OCI-LY7 (cell line): ENCODE measurements at regions not wholly inside any gene's neighbourhood (a gene's known extent, or its start where the extent isn't known, plus 50 kb on each side); places are given as distances from the start of the nearest gene placed in this dataset.
A peak's percentile ranks its signal among the peaks of the same experiment; 100 is the strongest.

Experiments
- BruUV-seq: library from RNA; stranded (reverse); fragments of 400-500 nt; replicated peaks from 2 replicates; lab custom pipeline; 2021; lab: Mats Ljungman, UMichigan
- CTCF ChIA-PET: fragments of 300-600 bp; sonication (Branson Sonifier 250); formaldehyde crosslinking; loops from one replicate; lab custom pipeline; 2022; ENCODE audit warnings: antibody characterized with exemption; ENCODE audit not compliant: unreplicated experiment; lab: Charles Lee
- POLR2A ChIA-PET: fragments of 300-600 bp; sonication (Branson Sonifier 250); formaldehyde crosslinking; loops from one replicate; lab custom pipeline; 2022; ENCODE audit warnings: antibody characterized with exemption; lab: Charles Lee
- DNase-seq: peaks from one replicate; pipeline ENCODE4 v3.0.0-alpha.2; 2015; ENCODE audit warnings: low spot score
- H2AFZ ChIP-seq: fragments of 200-600 bp; sonication (generic), shearing (Covaris generic); 2 replicates; pipeline ENCODE4 v1.6.1; 2014; ENCODE audit warnings: mild to moderate bottlenecking, antibody characterized with exemption, low read length, moderate library complexity
- H3K27ac ChIP-seq: fragments of 200-600 bp; sonication (generic); 2 replicates; pipeline ENCODE4 v1.5.1; 2014; ENCODE audit warnings: mixed run types, low read depth, mild to moderate bottlenecking, moderate library complexity, low read length, inconsistent platforms; ENCODE audit not compliant: poor library complexity, severe bottlenecking
- H3K36me3 ChIP-seq: fragments of 200-600 bp; sonication (generic); 2 replicates; pipeline ENCODE4 v1.6.1; 2014; ENCODE audit warnings: mild to moderate bottlenecking, antibody characterized with exemption, low read length, moderate library complexity, mixed read lengths; ENCODE audit not compliant: insufficient read depth
- H3K4me1 ChIP-seq: fragments of 200-600 bp; sonication (generic); 2 replicates; pipeline ENCODE4 v1.5.1; 2014; ENCODE audit warnings: mild to moderate bottlenecking, low read length; ENCODE audit not compliant: insufficient read depth, poor library complexity, severe bottlenecking
- H3K4me2 ChIP-seq: fragments of 200-600 bp; sonication (generic); 2 replicates; pipeline ENCODE4 v1.6.1; 2014; ENCODE audit warnings: mild to moderate bottlenecking, low read length
- H3K4me3 ChIP-seq: fragments of 200-600 bp; sonication (generic); 2 replicates; pipeline ENCODE4 v1.5.1; 2014; ENCODE audit warnings: mild to moderate bottlenecking, low read depth, low read length; ENCODE audit not compliant: poor library complexity, severe bottlenecking
- H3K79me2 ChIP-seq: fragments of 200-600 bp; sonication (generic); 2 replicates; pipeline ENCODE4 v1.6.1; 2016; ENCODE audit warnings: low read depth, mild to moderate bottlenecking, low read length, moderate library complexity, mixed read lengths; ENCODE audit not compliant: insufficient read depth
- H3K9me2 ChIP-seq: fragments of 200-600 bp; sonication (generic); 2 replicates; pipeline ENCODE4 v1.6.1; 2016; ENCODE audit warnings: mild to moderate bottlenecking, low read length, mixed read lengths; ENCODE audit not compliant: insufficient read depth
- H3K9me3 ChIP-seq: fragments of 200-600 bp; sonication (generic); 2 replicates; pipeline ENCODE4 v1.6.1; 2014; ENCODE audit warnings: mild to moderate bottlenecking, mixed run types, low read length, mixed read lengths
- H4K20me1 ChIP-seq: fragments of 200-600 bp; sonication (generic); 2 replicates; pipeline ENCODE4 v1.6.1; 2014; ENCODE audit warnings: mild to moderate bottlenecking, antibody characterized with exemption, low read length, moderate library complexity, mixed read lengths; ENCODE audit not compliant: insufficient read depth
- EZH2phosphoT487 ChIP-seq: fragments of 200-600 bp; sonication (generic); IDR thresholded peaks from 2 replicates; pipeline ENCODE4 v1.6.1; 2018; ENCODE audit warnings: low read depth, borderline replicate concordance, mild to moderate bottlenecking, mixed run types, antibody characterized with exemption, low read length, moderate library complexity, mixed read lengths
- intact Hi-C: fragments of 100-400 bp; cut with micrococcal nuclease; formaldehyde crosslinking; loops from one replicate; pipeline ENCODE4 v1.10.0; 2022; ENCODE audit not compliant: unreplicated experiment
- TF ChIP-seq, protein P1 (sequence below): fragments of 200-600 bp; sonication (generic); conservative IDR thresholded peaks from 2 replicates; pipeline ENCODE4 v1.5.1; 2014; ENCODE audit warnings: mild to moderate bottlenecking, antibody characterized with exemption, low read length, moderate library complexity, mixed read lengths

DNA sequence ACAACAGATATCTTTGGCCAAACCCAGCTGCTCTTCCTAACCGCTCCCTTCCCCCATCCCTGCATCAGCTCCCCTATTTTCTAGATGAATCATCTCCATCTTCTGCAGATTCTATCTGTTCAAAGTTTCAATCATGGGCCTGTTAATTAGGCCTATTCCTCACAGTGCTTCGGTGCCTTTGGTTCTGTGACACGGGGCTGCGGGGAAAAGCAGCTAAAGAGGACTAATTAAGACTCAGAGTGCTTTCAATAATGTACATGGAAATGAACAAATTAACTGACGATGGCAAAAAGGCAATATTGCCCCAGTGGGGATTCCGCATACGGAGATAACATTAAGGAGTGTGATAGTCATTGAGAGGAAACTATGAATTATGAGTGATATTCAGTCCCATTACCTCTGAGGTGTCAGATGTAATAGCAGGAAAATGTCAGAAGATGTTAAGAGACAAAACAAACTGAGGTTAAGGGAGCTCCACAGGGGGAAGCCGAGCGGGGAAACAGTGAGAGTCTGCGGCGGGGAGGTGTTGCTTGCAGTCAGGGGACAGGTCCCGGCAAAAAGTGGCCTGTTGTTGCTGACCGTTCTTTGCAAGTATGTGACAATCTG, 716.9 kb downstream of the TYW1 start:
- Histone ChIP-seq H3K4me2 (no peak overlapping the region), H3K4me1 (no peaks in the 10 kb centered on the region), H3K36me3 (no peaks in the 10 kb centered on the region), H3K4me3 (no peak overlapping the region), H3K27ac (no peak overlapping the region), H3K9me2 (no peaks in the 10 kb centered on the region), H2AFZ (no peak overlapping the region), H3K9me3 (no peaks in the 10 kb centered on the region), H3K79me2 (no peaks in the 10 kb centered on the region), H4K20me1 (no peaks in the 10 kb centered on the region)
- intact Hi-C loops, result no loop called here
- ChIA-PET CTCF (no interaction called here), POLR2A (no interaction called here)
- DNase-seq, result no peak
- BruUV-seq, result no TSS peak
- TF ChIP-seq EZH2phosphoT487, result no peak
- TF ChIP-seq, protein P1, sequence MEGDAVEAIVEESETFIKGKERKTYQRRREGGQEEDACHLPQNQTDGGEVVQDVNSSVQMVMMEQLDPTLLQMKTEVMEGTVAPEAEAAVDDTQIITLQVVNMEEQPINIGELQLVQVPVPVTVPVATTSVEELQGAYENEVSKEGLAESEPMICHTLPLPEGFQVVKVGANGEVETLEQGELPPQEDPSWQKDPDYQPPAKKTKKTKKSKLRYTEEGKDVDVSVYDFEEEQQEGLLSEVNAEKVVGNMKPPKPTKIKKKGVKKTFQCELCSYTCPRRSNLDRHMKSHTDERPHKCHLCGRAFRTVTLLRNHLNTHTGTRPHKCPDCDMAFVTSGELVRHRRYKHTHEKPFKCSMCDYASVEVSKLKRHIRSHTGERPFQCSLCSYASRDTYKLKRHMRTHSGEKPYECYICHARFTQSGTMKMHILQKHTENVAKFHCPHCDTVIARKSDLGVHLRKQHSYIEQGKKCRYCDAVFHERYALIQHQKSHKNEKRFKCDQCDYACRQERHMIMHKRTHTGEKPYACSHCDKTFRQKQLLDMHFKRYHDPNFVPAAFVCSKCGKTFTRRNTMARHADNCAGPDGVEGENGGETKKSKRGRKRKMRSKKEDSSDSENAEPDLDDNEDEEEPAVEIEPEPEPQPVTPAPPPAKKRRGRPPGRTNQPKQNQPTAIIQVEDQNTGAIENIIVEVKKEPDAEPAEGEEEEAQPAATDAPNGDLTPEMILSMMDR, result no peak

DNA sequence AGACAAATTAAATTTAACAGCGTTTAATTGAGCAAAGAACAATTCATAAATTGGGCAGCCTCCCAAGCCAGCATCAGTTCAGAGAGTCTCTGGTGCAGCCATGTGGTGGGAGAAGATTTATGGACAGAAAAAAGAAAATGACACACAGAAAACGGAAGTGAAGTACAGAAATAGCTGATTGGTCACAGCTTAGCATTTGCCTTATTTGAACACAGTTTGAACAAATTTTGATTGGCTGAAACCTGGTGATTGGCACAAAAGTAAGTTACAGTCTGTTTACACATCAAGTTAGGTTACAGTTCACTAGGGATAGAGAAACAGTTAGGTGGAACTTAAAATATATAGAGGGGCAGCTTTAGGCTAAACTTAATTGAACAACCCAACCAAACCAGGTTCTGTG, 720.1 kb downstream of the TYW1 start:
- Histone ChIP-seq H3K4me2 (no peak overlapping the region), H4K20me1 (no peaks in the 10 kb centered on the region), H3K9me2 (no peaks in the 10 kb centered on the region), H3K9me3 (no peaks in the 10 kb centered on the region), H3K4me1 (no peaks in the 10 kb centered on the region), H3K4me3 (no peak overlapping the region), H2AFZ (peak overlapping the region; percentile 17; the same call in 1 of the 2 replicates), H3K79me2 (no peaks in the 10 kb centered on the region), H3K27ac (no peak overlapping the region), H3K36me3 (no peaks in the 10 kb centered on the region)
- ChIA-PET POLR2A (no interaction called here), CTCF (no interaction called here)
- TF ChIP-seq EZH2phosphoT487, result no peak
- TF ChIP-seq, protein P1, result no peak
- intact Hi-C loops, result no loop called here
- DNase-seq, result peak; percentile 5
- no TSS peak for BruUV-seq

DNA sequence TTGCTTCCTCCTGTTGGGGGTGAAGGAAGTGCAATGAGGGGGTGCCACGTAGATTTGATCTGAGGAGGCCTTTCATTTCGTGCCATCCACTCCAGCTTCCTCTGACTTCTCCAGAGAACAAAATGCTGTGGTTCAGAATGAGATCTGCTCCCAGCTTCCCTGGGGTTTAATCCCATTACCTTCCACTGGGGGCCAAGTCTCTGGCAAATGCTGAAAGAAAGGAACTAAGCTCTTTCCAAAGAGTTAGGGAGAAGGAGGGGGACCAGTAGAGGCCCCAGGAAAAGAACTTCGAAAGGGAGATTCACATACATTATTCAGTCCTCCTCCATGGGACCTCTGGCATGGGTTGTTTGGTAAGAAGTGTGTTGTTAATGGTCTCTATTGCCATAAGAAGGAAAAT, 727.0 kb downstream of the TYW1 start:
- TF ChIP-seq, protein P1, result no peak
- no peak for TF ChIP-seq EZH2phosphoT487
- H3K4me2 ChIP-seq, result no peak overlapping the region
- H3K27ac ChIP-seq, result no peak overlapping the region
- H2AFZ ChIP-seq, result no peak overlapping the region
- BruUV-seq, result no TSS peak
- ChIA-PET CTCF (no interaction called here), POLR2A (interaction anchor here (0.6 kb wide), 2 partner anchors 359 to 1024 kb away, joined by 3 read pairs; no protein-coding TSS in a partner anchor)
- H3K4me3 ChIP-seq, result no peak overlapping the region
- no peak for DNase-seq
- no peaks in the 10 kb centered on the region for H4K20me1 ChIP-seq
- no peaks in the 10 kb centered on the region for H3K4me1 ChIP-seq
- H3K79me2 ChIP-seq, result no peaks in the 10 kb centered on the region
- no peaks in the 10 kb centered on the region for H3K9me3 ChIP-seq
- intact Hi-C loops, result no loop called here
- no peaks in the 10 kb centered on the region for H3K36me3 ChIP-seq
- H3K9me2 ChIP-seq, result no peaks in the 10 kb centered on the region
